ENCODE measurements at regions not wholly inside any gene's neighbourhood (a gene's known extent, or its start where the extent isn't known, plus 50 kb on each side); places are given as distances from the start of the nearest gene placed in this dataset.

DNA sequence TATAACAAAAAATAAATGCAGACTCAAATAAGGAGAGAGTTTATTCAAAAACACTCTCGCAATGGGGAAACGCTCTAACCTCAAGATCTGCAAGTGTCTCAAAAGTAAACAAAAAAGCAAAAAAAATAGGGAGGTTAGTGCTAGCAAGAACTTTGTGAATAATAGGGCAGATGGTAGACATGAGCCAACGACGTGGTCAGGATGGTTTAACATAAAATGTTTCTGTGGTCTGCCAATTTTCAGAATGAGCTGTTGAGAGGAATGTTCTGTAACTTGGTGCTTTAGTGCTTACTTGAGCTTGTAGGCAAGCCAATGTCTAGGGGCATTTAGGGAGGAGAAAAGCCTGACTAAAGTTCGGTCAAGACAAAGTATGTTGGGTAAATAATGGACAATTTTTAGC lies 1813.9 kb upstream of the CDH6 start (continued):
- TF ChIP-seq, protein P1, sequence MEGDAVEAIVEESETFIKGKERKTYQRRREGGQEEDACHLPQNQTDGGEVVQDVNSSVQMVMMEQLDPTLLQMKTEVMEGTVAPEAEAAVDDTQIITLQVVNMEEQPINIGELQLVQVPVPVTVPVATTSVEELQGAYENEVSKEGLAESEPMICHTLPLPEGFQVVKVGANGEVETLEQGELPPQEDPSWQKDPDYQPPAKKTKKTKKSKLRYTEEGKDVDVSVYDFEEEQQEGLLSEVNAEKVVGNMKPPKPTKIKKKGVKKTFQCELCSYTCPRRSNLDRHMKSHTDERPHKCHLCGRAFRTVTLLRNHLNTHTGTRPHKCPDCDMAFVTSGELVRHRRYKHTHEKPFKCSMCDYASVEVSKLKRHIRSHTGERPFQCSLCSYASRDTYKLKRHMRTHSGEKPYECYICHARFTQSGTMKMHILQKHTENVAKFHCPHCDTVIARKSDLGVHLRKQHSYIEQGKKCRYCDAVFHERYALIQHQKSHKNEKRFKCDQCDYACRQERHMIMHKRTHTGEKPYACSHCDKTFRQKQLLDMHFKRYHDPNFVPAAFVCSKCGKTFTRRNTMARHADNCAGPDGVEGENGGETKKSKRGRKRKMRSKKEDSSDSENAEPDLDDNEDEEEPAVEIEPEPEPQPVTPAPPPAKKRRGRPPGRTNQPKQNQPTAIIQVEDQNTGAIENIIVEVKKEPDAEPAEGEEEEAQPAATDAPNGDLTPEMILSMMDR (conservative IDR thresholded peaks at IDR 0.05; ENCODE audit: low read depth in 2 of 2), result no peak
- no peak for TF ChIP-seq CREB1 (CRISPR knock-in tag; IDR thresholded peaks at IDR 0.05; ENCODE audit: low read depth)
- TF ChIP-seq EZH2phosphoT487 (IDR thresholded peaks at IDR 0.05; ENCODE audit: unreplicated experiment), result no peak
- TF ChIP-seq, protein P2, sequence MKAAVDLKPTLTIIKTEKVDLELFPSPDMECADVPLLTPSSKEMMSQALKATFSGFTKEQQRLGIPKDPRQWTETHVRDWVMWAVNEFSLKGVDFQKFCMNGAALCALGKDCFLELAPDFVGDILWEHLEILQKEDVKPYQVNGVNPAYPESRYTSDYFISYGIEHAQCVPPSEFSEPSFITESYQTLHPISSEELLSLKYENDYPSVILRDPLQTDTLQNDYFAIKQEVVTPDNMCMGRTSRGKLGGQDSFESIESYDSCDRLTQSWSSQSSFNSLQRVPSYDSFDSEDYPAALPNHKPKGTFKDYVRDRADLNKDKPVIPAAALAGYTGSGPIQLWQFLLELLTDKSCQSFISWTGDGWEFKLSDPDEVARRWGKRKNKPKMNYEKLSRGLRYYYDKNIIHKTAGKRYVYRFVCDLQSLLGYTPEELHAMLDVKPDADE (IDR thresholded peaks at IDR 0.05), result no peak

DNA sequence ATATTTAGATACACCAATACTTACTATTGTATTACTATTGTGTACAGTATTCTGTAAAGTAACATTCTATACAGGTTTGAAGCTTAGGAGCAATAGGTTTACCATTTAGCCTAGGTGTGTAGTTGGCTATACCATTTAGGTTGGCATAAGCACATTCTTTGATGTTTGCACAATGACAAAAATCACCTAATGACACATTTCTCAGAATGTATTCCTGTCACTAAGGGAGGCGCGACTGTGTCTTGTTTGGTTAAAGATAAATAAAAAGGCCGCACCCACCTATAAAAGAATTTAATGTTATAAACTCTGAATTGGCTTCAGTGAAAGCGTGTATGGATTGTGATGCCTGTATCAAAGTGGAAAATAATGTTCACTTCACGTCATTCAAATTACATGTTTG lies 1815.4 kb upstream of the CDH6 start:
- Histone ChIP-seq H3K4me2 (no peak overlapping the region), H3K4me3 (no peak overlapping the region), H3K79me2 (replicated peaks; ENCODE audit: insufficient read depth) (no peaks in the 10 kb centered on the region), H3K4me1 (ENCODE audit: insufficient read depth) (no peaks in the 10 kb centered on the region), H3F3A (replicated peaks; ENCODE audit: low read depth) (no peaks in the 10 kb centered on the region), H3K27me3 (ENCODE audit: insufficient read depth) (no peaks in the 10 kb centered on the region), H3K9me2 (ENCODE audit: insufficient read depth) (no peaks in the 10 kb centered on the region), H4K20me1 (replicated peaks; ENCODE audit: insufficient read depth) (no peaks in the 10 kb centered on the region), H3K36me3 (ENCODE audit: insufficient read depth) (no peaks in the 10 kb centered on the region), H3K27ac (ENCODE audit: low read depth) (no peak overlapping the region), H2AFZ (no peak overlapping the region)
- H3K4me3 Mint-ChIP-seq, result no peak overlapping the region
- no peak for DNase-seq (ENCODE audit: low spot score)
- no peaks in the 10 kb centered on the region for H3K4me1 Mint-ChIP-seq
- no peaks in the 10 kb centered on the region for H3K27me3 Mint-ChIP-seq (ENCODE audit: insufficient read depth, low read depth, poor library complexity)
- no peak overlapping the region for H3K27ac Mint-ChIP-seq
- H3K9me3 Mint-ChIP-seq, result no peaks in the 10 kb centered on the region
- ATAC-seq, result no peak
- H3K36me3 Mint-ChIP-seq (ENCODE audit: low read depth), result no peaks in the 10 kb centered on the region; the same call in 2 of the 3 replicates
- no peak for TF ChIP-seq ZNF114 (CRISPR knock-in tag; IDR thresholded peaks at IDR 0.05)
- TF ChIP-seq NANOG (IDR thresholded peaks at IDR 0.05; ENCODE audit: borderline replicate concordance), result no peak
- TF ChIP-seq STAT1 (IDR thresholded peaks at IDR 0.05; ENCODE audit: unreplicated experiment), result no peak
- TF ChIP-seq, protein P3, sequence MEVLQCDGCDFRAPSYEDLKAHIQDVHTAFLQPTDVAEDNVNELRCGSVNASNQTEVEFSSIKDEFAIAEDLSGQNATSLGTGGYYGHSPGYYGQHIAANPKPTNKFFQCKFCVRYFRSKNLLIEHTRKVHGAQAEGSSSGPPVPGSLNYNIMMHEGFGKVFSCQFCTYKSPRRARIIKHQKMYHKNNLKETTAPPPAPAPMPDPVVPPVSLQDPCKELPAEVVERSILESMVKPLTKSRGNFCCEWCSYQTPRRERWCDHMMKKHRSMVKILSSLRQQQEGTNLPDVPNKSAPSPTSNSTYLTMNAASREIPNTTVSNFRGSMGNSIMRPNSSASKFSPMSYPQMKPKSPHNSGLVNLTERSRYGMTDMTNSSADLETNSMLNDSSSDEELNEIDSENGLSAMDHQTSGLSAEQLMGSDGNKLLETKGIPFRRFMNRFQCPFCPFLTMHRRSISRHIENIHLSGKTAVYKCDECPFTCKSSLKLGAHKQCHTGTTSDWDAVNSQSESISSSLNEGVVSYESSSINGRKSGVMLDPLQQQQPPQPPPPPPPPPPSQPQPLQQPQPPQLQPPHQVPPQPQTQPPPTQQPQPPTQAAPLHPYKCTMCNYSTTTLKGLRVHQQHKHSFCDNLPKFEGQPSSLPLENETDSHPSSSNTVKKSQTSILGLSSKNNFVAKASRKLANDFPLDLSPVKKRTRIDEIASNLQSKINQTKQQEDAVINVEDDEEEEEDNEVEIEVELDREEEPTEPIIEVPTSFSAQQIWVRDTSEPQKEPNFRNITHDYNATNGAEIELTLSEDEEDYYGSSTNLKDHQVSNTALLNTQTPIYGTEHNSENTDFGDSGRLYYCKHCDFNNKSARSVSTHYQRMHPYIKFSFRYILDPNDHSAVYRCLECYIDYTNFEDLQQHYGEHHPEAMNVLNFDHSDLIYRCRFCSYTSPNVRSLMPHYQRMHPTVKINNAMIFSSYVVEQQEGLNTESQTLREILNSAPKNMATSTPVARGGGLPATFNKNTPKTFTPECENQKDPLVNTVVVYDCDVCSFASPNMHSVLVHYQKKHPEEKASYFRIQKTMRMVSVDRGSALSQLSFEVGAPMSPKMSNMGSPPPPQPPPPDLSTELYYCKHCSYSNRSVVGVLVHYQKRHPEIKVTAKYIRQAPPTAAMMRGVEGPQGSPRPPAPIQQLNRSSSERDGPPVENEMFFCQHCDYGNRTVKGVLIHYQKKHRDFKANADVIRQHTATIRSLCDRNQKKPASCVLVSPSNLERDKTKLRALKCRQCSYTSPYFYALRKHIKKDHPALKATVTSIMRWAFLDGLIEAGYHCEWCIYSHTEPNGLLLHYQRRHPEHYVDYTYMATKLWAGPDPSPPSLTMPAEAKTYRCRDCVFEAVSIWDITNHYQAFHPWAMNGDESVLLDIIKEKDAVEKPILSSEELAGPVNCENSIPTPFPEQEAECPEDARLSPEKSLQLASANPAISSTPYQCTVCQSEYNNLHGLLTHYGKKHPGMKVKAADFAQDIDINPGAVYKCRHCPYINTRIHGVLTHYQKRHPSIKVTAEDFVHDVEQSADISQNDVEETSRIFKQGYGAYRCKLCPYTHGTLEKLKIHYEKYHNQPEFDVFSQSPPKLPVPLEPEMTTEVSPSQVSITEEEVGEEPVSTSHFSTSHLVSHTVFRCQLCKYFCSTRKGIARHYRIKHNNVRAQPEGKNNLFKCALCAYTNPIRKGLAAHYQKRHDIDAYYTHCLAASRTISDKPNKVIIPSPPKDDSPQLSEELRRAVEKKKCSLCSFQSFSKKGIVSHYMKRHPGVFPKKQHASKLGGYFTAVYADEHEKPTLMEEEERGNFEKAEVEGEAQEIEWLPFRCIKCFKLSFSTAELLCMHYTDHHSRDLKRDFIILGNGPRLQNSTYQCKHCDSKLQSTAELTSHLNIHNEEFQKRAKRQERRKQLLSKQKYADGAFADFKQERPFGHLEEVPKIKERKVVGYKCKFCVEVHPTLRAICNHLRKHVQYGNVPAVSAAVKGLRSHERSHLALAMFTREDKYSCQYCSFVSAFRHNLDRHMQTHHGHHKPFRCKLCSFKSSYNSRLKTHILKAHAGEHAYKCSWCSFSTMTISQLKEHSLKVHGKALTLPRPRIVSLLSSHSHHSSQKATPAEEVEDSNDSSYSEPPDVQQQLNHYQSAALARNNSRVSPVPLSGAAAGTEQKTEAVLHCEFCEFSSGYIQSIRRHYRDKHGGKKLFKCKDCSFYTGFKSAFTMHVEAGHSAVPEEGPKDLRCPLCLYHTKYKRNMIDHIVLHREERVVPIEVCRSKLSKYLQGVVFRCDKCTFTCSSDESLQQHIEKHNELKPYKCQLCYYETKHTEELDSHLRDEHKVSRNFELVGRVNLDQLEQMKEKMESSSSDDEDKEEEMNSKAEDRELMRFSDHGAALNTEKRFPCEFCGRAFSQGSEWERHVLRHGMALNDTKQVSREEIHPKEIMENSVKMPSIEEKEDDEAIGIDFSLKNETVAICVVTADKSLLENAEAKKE (CRISPR knock-in tag; IDR thresholded peaks at IDR 0.05), result no peak
- TF ChIP-seq, protein P1 (conservative IDR thresholded peaks at IDR 0.05; ENCODE audit: low read depth in 2 of 2), result no peak
- TF ChIP-seq, protein P2 (IDR thresholded peaks at IDR 0.05), result no peak
- TF ChIP-seq EZH2 (IDR thresholded peaks at IDR 0.05; ENCODE audit: low read depth, unreplicated experiment), result no peak
- no peak for TF ChIP-seq ZNF331 (CRISPR knock-in tag; IDR thresholded peaks at IDR 0.05; ENCODE audit: low read depth)

All from GM23338 (cell line).